Keratinocyte (primary cell): ENCODE measurements at regions not wholly inside any gene's neighbourhood (a gene's known extent, or its start where the extent isn't known, plus 50 kb on each side); places are given as distances from the start of the nearest gene placed in this dataset.

Experiments
- DNase-seq: peaks from one replicate; pipeline ENCODE4 v3.0.0-alpha.2; 2011; ENCODE audit warnings: low read depth, missing footprints, low spot score
- FAIRE-seq: peaks from 2 replicates; lab custom pipeline; 2011; peaks lifted over from hg19 to GRCh38; lab: Jason Lieb, UNC
- H2AFZ ChIP-seq: 2 replicates; pipeline ENCODE4 v1.6.0; 2012; ENCODE audit warnings: low read length, control low read depth, inconsistent platforms; ENCODE audit not compliant: control insufficient read depth
- H3K27ac ChIP-seq: 2 replicates; pipeline ENCODE4 v1.5.1; 2011; ENCODE audit warnings: low read length; ENCODE audit not compliant: control insufficient read depth, insufficient read depth
- H3K27me3 ChIP-seq: 3 replicates; pipeline ENCODE4 v1.6.0; 2011; ENCODE audit warnings: low read length; ENCODE audit not compliant: control insufficient read depth, insufficient read depth; ENCODE audit errors: extremely low read depth
- H3K36me3 ChIP-seq, 2 experiments: 2 replicates in 1 of 2; 3 replicates in 1 of 2; pipeline ENCODE4 v1.5.1; 2011; ENCODE audit warnings: low read length in 2 of 2, mild to moderate bottlenecking in 1 of 2; ENCODE audit not compliant: control insufficient read depth in 2 of 2, insufficient read depth in 2 of 2; ENCODE audit errors: extremely low read depth in 1 of 2
- H3K4me1 ChIP-seq: 3 replicates; pipeline ENCODE4 v1.5.1; 2011; ENCODE audit warnings: low read length; ENCODE audit not compliant: control insufficient read depth, insufficient read depth; ENCODE audit errors: extremely low read depth
- H3K4me2 ChIP-seq: 3 replicates; pipeline ENCODE4 v1.6.0; 2011; ENCODE audit warnings: low read depth, low read length; ENCODE audit not compliant: control insufficient read depth, insufficient read depth; ENCODE audit errors: extremely low read depth
- H3K4me3 ChIP-seq, 3 experiments: fragments of 200-600 bp in 1 of 3; sonication (generic) in 1 of 3; 2 replicates in 2 of 3; 3 replicates in 1 of 3; pipeline ENCODE4 v1.5.1; 2011 to 2016; ENCODE audit warnings: low read length in 3 of 3, mild to moderate bottlenecking in 3 of 3, control low read depth in 2 of 3, inconsistent platforms in 1 of 3, low read depth in 1 of 3, mixed read lengths in 1 of 3, mixed run types in 1 of 3, moderate library complexity in 1 of 3; ENCODE audit not compliant: control insufficient read depth in 2 of 3, insufficient read depth in 2 of 3; ENCODE audit errors: extremely low read depth in 1 of 3
- H3K79me2 ChIP-seq: 2 replicates; pipeline ENCODE4 v1.6.0; 2012; ENCODE audit warnings: low read length; ENCODE audit not compliant: control insufficient read depth, insufficient read depth
- H3K9ac ChIP-seq: 3 replicates; pipeline ENCODE4 v1.6.0; 2011; ENCODE audit warnings: low read length; ENCODE audit not compliant: control insufficient read depth, insufficient read depth; ENCODE audit errors: extremely low read depth
- H3K9me1 ChIP-seq: 3 replicates; pipeline ENCODE4 v1.6.0; 2011; ENCODE audit warnings: low read length; ENCODE audit not compliant: control insufficient read depth, insufficient read depth; ENCODE audit errors: extremely low read depth
- H3K9me3 ChIP-seq: 2 replicates; pipeline ENCODE4 v1.5.1; 2012; ENCODE audit warnings: low read depth, low read length; ENCODE audit not compliant: control insufficient read depth
- H4K20me1 ChIP-seq: 3 replicates; pipeline ENCODE4 v1.6.0; 2011; ENCODE audit warnings: low read length; ENCODE audit not compliant: control insufficient read depth, insufficient read depth; ENCODE audit errors: extremely low read depth
- EZH2 ChIP-seq: IDR thresholded peaks from one replicate; pipeline ENCODE4 v1.6.1; 2012; ENCODE audit warnings: inconsistent platforms, mild to moderate bottlenecking, low read length, moderate library complexity
- dilution Hi-C: fragments of 300-500 bp; cut with MboI; formaldehyde crosslinking; loops from one replicate; pipeline ENCODE4 v1.7.0; 2020; ENCODE audit warnings: low sequenced_read_pairs; ENCODE audit not compliant: extremely low pct_ligation_motif_present
- TF ChIP-seq, protein P1 (sequence below), 3 experiments: IDR thresholded peaks in 1 of 3; conservative IDR thresholded peaks in 1 of 3; optimal IDR thresholded peaks in 1 of 3; 2 replicates in 2 of 3; 3 replicates in 1 of 3; pipeline versions ENCODE3 to v1.5.1; 2011; ENCODE audit warnings: low read length in 3 of 3, mild to moderate bottlenecking in 3 of 3, moderate library complexity in 2 of 3, control low read depth in 1 of 3, inconsistent platforms in 1 of 3; ENCODE audit not compliant: insufficient read depth in 2 of 3; ENCODE audit errors: extremely low read depth in 1 of 3

DNA sequence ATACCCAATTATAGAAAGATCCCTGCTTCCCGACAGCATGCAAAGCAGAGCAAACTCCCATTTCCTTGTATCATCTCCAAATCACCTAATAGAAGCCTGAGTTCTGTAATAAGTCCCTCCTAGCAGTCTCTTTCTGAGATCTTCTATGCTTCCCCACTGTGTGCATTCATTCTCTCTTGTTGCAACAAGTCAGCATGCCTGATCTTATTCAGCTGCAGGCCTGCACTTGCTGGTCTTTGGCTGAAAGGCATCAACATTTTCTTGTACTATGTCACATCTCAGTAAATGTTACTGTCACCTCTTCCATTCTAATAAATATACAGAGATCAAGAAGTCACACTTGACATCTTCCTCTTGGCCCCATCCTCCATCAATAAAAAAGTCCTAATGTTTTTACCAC is 449.9 kb upstream of the MEX3C start:
- H3K4me3 ChIP-seq = no peak overlapping the region
- no peaks in the 10 kb centered on the region for H3K9me3 ChIP-seq
- H3K36me3 ChIP-seq = no peaks in the 10 kb centered on the region
- no peaks in the 10 kb centered on the region for H3K27me3 ChIP-seq
- dilution Hi-C loops = no loop called here
- TF ChIP-seq EZH2 = no peak
- TF ChIP-seq, protein P1, sequence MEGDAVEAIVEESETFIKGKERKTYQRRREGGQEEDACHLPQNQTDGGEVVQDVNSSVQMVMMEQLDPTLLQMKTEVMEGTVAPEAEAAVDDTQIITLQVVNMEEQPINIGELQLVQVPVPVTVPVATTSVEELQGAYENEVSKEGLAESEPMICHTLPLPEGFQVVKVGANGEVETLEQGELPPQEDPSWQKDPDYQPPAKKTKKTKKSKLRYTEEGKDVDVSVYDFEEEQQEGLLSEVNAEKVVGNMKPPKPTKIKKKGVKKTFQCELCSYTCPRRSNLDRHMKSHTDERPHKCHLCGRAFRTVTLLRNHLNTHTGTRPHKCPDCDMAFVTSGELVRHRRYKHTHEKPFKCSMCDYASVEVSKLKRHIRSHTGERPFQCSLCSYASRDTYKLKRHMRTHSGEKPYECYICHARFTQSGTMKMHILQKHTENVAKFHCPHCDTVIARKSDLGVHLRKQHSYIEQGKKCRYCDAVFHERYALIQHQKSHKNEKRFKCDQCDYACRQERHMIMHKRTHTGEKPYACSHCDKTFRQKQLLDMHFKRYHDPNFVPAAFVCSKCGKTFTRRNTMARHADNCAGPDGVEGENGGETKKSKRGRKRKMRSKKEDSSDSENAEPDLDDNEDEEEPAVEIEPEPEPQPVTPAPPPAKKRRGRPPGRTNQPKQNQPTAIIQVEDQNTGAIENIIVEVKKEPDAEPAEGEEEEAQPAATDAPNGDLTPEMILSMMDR (optimal IDR thresholded peaks at IDR 0.05 in 1 of 3, IDR thresholded peaks at IDR 0.05 in 1 of 3, conservative IDR thresholded peaks at IDR 0.05 in 1 of 3; ENCODE audit: extremely low read depth in 1 of 3, insufficient read depth in 2 of 3, low read length in 3 of 3) = no peak
- no peak overlapping the region for H3K27ac ChIP-seq
- H3K9me1 ChIP-seq = no peaks in the 10 kb centered on the region
- H3K4me1 ChIP-seq = no peaks in the 10 kb centered on the region
- no peaks in the 10 kb centered on the region for H3K79me2 ChIP-seq
- FAIRE-seq (no peak), DNase-seq (no peak)
- no peak overlapping the region for H2AFZ ChIP-seq
- H3K4me2 ChIP-seq = no peak overlapping the region
- no peaks in the 10 kb centered on the region for H4K20me1 ChIP-seq
- H3K9ac ChIP-seq = no peak overlapping the region

DNA sequence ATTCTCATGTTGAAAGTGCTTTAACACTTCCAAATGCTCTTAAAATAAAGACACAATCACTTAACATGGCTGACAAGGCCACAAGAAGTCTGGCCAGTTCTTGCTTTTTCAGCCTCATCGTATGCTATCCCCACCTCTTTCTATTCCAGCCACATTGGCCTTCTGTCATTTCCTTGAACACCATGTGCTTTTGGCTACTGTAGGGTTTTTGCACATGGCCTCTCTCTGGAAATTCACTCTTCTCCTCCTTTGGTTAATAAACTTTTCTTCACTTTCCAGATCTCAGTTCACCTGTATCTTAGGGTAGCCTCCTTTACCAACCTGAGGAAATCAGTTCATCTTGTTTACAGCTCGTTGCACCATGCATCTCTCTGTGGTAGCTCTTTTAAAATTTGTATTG is 450.5 kb upstream of the MEX3C start:
- H3K4me3 ChIP-seq = no peak overlapping the region
- H3K79me2 ChIP-seq = no peaks in the 10 kb centered on the region
- no peaks in the 10 kb centered on the region for H3K27me3 ChIP-seq
- DNase-seq (no peak), FAIRE-seq (no peak)
- no peaks in the 10 kb centered on the region for H3K36me3 ChIP-seq
- TF ChIP-seq, protein P1 (optimal IDR thresholded peaks at IDR 0.05 in 1 of 3, IDR thresholded peaks at IDR 0.05 in 1 of 3, conservative IDR thresholded peaks at IDR 0.05 in 1 of 3; ENCODE audit: extremely low read depth in 1 of 3, insufficient read depth in 2 of 3, low read length in 3 of 3) = no peak
- TF ChIP-seq EZH2 = no peak
- H3K4me2 ChIP-seq = no peak overlapping the region
- no peaks in the 10 kb centered on the region for H3K4me1 ChIP-seq
- no peaks in the 10 kb centered on the region for H3K9me3 ChIP-seq
- no peaks in the 10 kb centered on the region for H4K20me1 ChIP-seq
- no peaks in the 10 kb centered on the region for H3K9me1 ChIP-seq
- dilution Hi-C loops = no loop called here
- H3K9ac ChIP-seq = no peak overlapping the region
- no peak overlapping the region for H3K27ac ChIP-seq
- no peak overlapping the region for H2AFZ ChIP-seq
